ENCODE measurements at regions not wholly inside any gene's neighbourhood (a gene's known extent, or its start where the extent isn't known, plus 50 kb on each side); places are given as distances from the start of the nearest gene placed in this dataset.

- DNase-seq (ENCODE audit: extremely low read depth, low read depth), result peak; percentile 91
- H3K4me3 ChIP-seq (replicated peaks; ENCODE audit: low read depth, low read length), result no peak overlapping the region
- no peak for TF ChIP-seq CTCF (IDR thresholded peaks at IDR 0.05; ENCODE audit: low read depth, low read length, missing control alignments)
Observed at GRCh38 chr16:73202161-73202729, 154.3 kb upstream of the ZFHX3 start.

- TF ChIP-seq CTCF (IDR thresholded peaks at IDR 0.05; ENCODE audit: low read depth, low read length, missing control alignments), result no peak
- no peak for DNase-seq (ENCODE audit: extremely low read depth, low read depth)
- H3K4me3 ChIP-seq (replicated peaks; ENCODE audit: low read depth, low read length), result no peak overlapping the region
Observed at GRCh38 chr16:73199214-73199613, 151.3 kb upstream of the ZFHX3 start.

GRCh38 chr16:73198481-73198880 is 150.6 kb upstream of the ZFHX3 start:
- no peak overlapping the region for H3K4me3 ChIP-seq (replicated peaks; ENCODE audit: low read depth, low read length)
- no peak for DNase-seq (ENCODE audit: extremely low read depth, low read depth)
- no peak for TF ChIP-seq CTCF (IDR thresholded peaks at IDR 0.05; ENCODE audit: low read depth, low read length, missing control alignments)

DNA sequence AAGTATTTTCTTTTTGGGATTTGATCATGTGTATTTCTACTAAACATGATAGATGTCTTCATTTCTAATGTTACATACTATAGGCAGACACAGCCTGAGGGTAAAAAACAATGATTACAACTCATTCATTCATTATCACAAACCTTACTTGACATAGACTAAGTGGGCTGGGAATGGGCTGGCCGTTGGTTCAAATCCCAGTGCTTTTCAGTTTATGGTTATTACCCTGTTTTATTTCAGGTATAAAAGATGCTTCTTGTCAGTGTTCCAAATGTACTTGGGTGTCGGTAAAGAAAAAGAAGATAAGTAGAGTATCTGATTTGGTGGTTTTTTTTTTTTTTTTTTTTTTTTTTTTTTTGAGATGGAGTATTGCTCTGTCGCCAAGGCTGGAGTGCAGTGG is 149.7 kb upstream of the ZFHX3 start:
- TF ChIP-seq CTCF (IDR thresholded peaks at IDR 0.05; ENCODE audit: low read depth, low read length, missing control alignments), result no peak
- no peak overlapping the region for H3K4me3 ChIP-seq (replicated peaks; ENCODE audit: low read depth, low read length)
- no peak for DNase-seq (ENCODE audit: extremely low read depth, low read depth)

GRCh38 chr16:73196670-73197069 is 148.7 kb upstream of the ZFHX3 start:
- TF ChIP-seq CTCF (IDR thresholded peaks at IDR 0.05; ENCODE audit: low read depth, low read length, missing control alignments), result peak; percentile 56
- H3K4me3 ChIP-seq (replicated peaks; ENCODE audit: low read depth, low read length), result no peak overlapping the region
- no peak for DNase-seq (ENCODE audit: extremely low read depth, low read depth)

- no peak overlapping the region for H3K4me3 ChIP-seq (replicated peaks; ENCODE audit: low read depth, low read length)
- TF ChIP-seq CTCF (IDR thresholded peaks at IDR 0.05; ENCODE audit: low read depth, low read length, missing control alignments), result no peak
- DNase-seq (ENCODE audit: extremely low read depth, low read depth), result no peak
Observed at GRCh38 chr16:73193464-73193863, 145.5 kb upstream of the ZFHX3 start.

Measured in HFF-Myc (cell line).